HepG2 (cell line): ENCODE measurements at regions not wholly inside any gene's neighbourhood (a gene's known extent, or its start where the extent isn't known, plus 50 kb on each side); places are given as distances from the start of the nearest gene placed in this dataset.

Experiments
- ATAC-seq: fragments of 200-7000 bp; cut with Tn5 transposase; 3 replicates; pipeline ENCODE4 v1.9.1; 2020; ENCODE audit warnings: mild to moderate bottlenecking, moderate library complexity
- BruUV-seq: library from RNA; stranded (reverse); fragments of 400-500 nt; replicated peaks from 2 replicates; lab custom pipeline; 2021; lab: Mats Ljungman, UMichigan
- CTCF ChIA-PET: fragments of 300-600 bp; formaldehyde crosslinking; extraction: SDS; loops from one replicate; lab custom pipeline; 2021; ENCODE audit warnings: low total read pairs, inconsistent platforms, low intra/inter-chr PET ratio; lab: Yijun Ruan, JAX
- POLR2A ChIA-PET: fragments of 350-600 bp; sonication (Branson Sonifier 250); formaldehyde crosslinking; loops from one replicate; lab custom pipeline; 2020; ENCODE audit warnings: antibody characterized with exemption, inconsistent platforms; lab: Yijun Ruan, JAX
- DNase-seq: peaks from one replicate; pipeline ENCODE4 v3.0.0-alpha.2; 2015; ENCODE audit warnings: low spot score
- FAIRE-seq: peaks from 3 replicates; lab custom pipeline; 2011; peaks lifted over from hg19 to GRCh38; lab: Jason Lieb, UNC
- H2AFZ ChIP-seq: one replicate; pipeline ENCODE4 v1.6.1; 2011; ENCODE audit warnings: low read length, inconsistent platforms
- H3K27ac ChIP-seq: fragments of 300-600 bp; 3 replicates; pipeline ENCODE4 v1.8.0; 2011; ENCODE audit warnings: mixed run types, mild to moderate bottlenecking, mixed read lengths, low read length, inconsistent platforms; ENCODE audit not compliant: insufficient read depth; ENCODE audit errors: extremely low read length
- H3K27me3 ChIP-seq, 2 experiments: fragments of 200-600 bp in 1 of 2; 2 replicates in 1 of 2; 3 replicates in 1 of 2; pipeline versions ENCODE4 v1.6.0 to v1.8.0; 2011; ENCODE audit warnings: low read length in 2 of 2, mild to moderate bottlenecking in 2 of 2, moderate library complexity in 2 of 2, inconsistent platforms in 1 of 2; ENCODE audit not compliant: insufficient read depth in 2 of 2, control insufficient read depth in 1 of 2
- H3K36me3 ChIP-seq, 2 experiments: fragments of 200-600 bp in 1 of 2; replicated peaks in 1 of 2; 2 replicates in 1 of 2; 3 replicates in 1 of 2; pipeline versions ENCODE4 v1.5.1 to v1.8.0; 2011; ENCODE audit warnings: low read length in 2 of 2, inconsistent platforms in 1 of 2; ENCODE audit not compliant: insufficient read depth in 2 of 2, control insufficient read depth in 1 of 2
- H3K4me1 ChIP-seq: 2 replicates; pipeline ENCODE4 v1.5.1; 2012; ENCODE audit warnings: low read length, inconsistent platforms; ENCODE audit not compliant: insufficient read depth
- H3K4me2 ChIP-seq: 2 replicates; pipeline ENCODE4 v1.6.0; 2011; ENCODE audit warnings: low read depth, low read length, inconsistent platforms
- H3K4me3 ChIP-seq, 3 experiments: fragments of 200-600 bp in 1 of 3; sonication (generic), shearing (Covaris generic) in 1 of 3; replicated peaks in 1 of 3; 2 replicates each; pipeline ENCODE4 v1.5.1; 2011 to 2016; ENCODE audit warnings: low read length in 3 of 3, inconsistent platforms in 2 of 3, low read depth in 2 of 3, mild to moderate bottlenecking in 2 of 3, control low read depth in 1 of 3, mixed read lengths in 1 of 3; ENCODE audit not compliant: insufficient read depth in 1 of 3
- H3K79me2 ChIP-seq: one replicate; pipeline ENCODE4 v1.6.1; 2011; ENCODE audit warnings: low read length, inconsistent platforms; ENCODE audit not compliant: insufficient read depth
- H3K9ac ChIP-seq: 2 replicates; pipeline ENCODE4 v1.6.0; 2011; ENCODE audit warnings: mild to moderate bottlenecking, low read depth, low read length, inconsistent platforms; ENCODE audit not compliant: insufficient read depth
- H3K9me3 ChIP-seq: 2 replicates; pipeline ENCODE4 v1.5.1; 2012; ENCODE audit warnings: mild to moderate bottlenecking, low read length
- H4K20me1 ChIP-seq: 2 replicates; pipeline ENCODE4 v1.6.0; 2011; ENCODE audit warnings: inconsistent platforms, mild to moderate bottlenecking, low read length, moderate library complexity; ENCODE audit not compliant: insufficient read depth
- NPAS2 ChIP-seq: sonication (generic); formaldehyde crosslinking; IDR thresholded peaks from 2 replicates; pipeline ENCODE4 v1.8.0; 2022; ENCODE audit warnings: mild to moderate bottlenecking, missing genetic modification reagents, borderline replicate concordance
- RERE ChIP-seq: IDR thresholded peaks from 2 replicates; pipeline ENCODE4 v1.6.1; 2016; ENCODE audit warnings: low read depth, missing genetic modification reagents, missing compliant biosample characterization
- ZFP91 ChIP-seq: sonication (generic); formaldehyde crosslinking; IDR thresholded peaks from 2 replicates; pipeline ENCODE4 v1.9.0; 2022; ENCODE audit warnings: missing genetic modification reagents, mild to moderate bottlenecking, borderline replicate concordance
- ZNF709 ChIP-seq: sonication (generic); formaldehyde crosslinking; IDR thresholded peaks from 2 replicates; pipeline ENCODE4 v1.5.0; 2020; ENCODE audit warnings: mild to moderate bottlenecking, missing genetic modification reagents
- WGBS: methylation state at CpG from one replicate; pipeline ENCODE4 v1.1.6; 2017; ENCODE audit warnings: low lambda C conversion rate; 5-methylcytosine and 5-hydroxymethylcytosine counted together
- in situ Hi-C: cut with HindIII; loops from 2 replicates; pipeline ENCODE4 v1.10.0; 2017; ENCODE audit warnings: low pct_unique_long_range_greater_than_20kb; ENCODE audit not compliant: extremely low pct_ligation_motif_present
- intact Hi-C: fragments of 100-400 bp; cut with micrococcal nuclease; formaldehyde crosslinking; loops from one replicate; pipeline ENCODE4 v1.10.0; 2022; ENCODE audit not compliant: unreplicated experiment

GRCh38 chr12:67391034-67391433, 121.9 kb downstream of the CAND1 start:
- Histone ChIP-seq H3K79me2 (no peaks in the 10 kb centered on the region), H3K27me3 (no peaks in the 10 kb centered on the region), H3K9ac (no peak overlapping the region), H3K4me1 (no peaks in the 10 kb centered on the region), H4K20me1 (no peaks in the 10 kb centered on the region), H3K9me3 (no peaks in the 10 kb centered on the region), H3K36me3 (no peaks in the 10 kb centered on the region), H3K4me2 (no peak overlapping the region), H2AFZ (no peak overlapping the region), H3K4me3 (no peak overlapping the region), H3K27ac (no peak overlapping the region)
- BruUV-seq: no TSS peak
- ATAC-seq: no peak
- in situ Hi-C loops: no loop called here
- no peak for DNase-seq
- CTCF ChIA-PET: no interaction called here
- intact Hi-C loops: no loop called here
- no peak for TF ChIP-seq NPAS2
- TF ChIP-seq RERE: no peak
- no peak for TF ChIP-seq ZNF709 (CRISPR knock-in tag)
- TF ChIP-seq ZFP91 (CRISPR knock-in tag): no peak
- WGBS: 0% methylated on average over 1 of the region's 1 CpG
- POLR2A ChIA-PET: no interaction called here
- no peak for FAIRE-seq
